Activated CD4-positive, alpha-beta T cell treated with anti-CD3 and anti-CD28 coated beads for 24 hours (primary cell): ENCODE measurements at regions not wholly inside any gene's neighbourhood (a gene's known extent, or its start where the extent isn't known, plus 50 kb on each side); places are given as distances from the start of the nearest gene placed in this dataset.

Experiments used
- DNase-seq, 2 donors: peaks; one replicate each; pipeline ENCODE4 v3.0.0-alpha.2; 2020; ENCODE audit warnings: low read depth in 2 of 2

DNA sequence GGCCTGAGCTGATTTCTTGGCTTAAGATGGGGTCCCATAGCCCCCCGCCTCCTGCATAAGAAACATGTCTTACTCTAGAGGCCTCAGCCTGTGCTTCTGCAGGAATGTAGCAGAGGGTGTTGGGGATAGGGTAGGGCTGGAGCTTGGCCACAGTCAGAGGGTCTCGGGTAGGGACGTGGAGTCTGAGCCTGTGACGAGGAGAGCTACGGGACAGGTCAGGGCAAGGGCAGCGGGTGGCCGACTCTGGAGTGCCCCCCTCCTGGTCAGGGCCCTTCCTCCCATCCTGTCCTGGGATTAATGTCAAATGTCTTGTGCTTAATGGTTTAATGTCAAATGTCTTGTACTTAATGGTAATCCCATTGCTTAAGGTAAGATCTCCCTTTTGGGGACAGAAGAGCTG, 130.4 kb downstream of the GLI2 start:
- DNase-seq: no peak

DNA sequence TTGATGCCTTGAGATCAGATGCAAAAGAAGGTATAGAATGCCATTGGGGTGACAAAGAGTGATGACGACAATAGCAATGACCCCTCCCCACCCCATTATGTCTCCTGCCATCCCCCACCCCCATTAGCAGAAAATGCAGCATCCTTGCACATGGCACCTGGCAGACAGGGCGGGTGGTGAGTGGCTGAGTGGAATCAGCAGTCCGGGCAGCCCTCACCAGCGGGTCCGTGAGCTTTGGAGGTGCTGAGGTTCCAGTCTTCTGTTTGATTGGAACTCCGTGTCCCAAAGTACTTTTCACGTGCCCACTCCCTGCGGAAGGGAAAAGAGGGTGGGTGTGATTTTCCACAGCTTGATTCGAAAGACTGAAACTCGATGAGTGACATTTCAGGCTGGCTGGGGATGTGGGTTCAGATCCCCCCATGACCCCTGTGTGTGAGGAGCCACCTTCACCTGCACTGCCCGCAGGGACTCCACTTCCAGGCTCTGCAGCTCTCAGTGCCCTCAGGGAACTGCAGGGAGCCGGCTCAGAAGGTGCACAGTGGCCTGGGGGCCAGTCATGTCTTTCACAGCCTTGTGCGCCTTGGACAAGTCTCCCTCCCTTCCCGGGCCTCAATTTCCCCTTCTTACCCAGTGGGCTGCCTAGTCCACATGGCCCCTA, 130.9 kb downstream of the GLI2 start:
- DNase-seq: no peak

DNA sequence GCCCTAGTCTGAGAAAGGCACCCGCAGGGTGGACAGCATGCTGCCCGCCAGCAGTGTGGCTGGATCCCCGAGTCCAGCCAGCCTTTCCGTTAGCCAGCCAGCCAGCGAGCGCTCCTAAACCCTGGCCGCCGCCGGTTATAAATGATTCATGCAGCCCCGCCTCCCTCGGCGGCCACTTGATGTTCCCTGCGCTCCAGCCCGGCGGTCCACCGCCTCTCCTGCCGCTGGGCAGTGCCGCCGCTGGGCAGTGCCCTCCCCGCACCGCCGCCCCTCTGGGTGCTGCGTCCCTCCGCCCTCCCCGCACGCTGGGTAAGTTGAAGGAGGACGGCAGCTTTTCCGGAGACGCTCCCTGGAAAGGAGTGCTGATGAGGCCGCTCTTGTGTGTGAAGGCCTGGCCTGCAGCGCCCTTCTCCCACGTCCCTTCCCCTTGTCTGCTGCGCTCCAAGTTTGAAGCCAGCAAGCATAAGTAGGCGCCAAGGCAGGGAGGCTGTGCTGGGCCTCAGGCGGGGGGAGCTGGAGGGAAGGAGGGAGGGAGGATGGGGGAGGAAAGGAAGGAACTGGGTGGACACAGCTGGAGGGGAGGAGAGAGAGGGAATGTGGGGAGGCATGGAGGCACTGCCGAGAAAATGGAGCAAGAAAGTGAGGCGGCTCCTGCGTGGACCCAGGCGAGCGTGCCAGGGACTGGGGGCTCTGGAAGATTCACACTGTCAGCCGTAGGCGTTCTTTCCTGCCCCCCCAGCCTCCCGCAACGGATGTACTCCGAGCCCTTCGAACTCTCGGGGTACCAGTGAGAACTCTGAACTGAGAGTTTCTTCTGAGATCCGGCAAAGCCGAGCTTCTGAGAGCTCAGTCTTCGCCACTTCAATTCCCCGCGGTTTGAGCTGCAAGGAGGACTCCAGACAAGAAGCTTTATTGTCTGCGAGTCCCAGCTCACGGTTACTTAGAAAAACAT, 131.9 kb downstream of the GLI2 start:
- no peak for DNase-seq

DNA sequence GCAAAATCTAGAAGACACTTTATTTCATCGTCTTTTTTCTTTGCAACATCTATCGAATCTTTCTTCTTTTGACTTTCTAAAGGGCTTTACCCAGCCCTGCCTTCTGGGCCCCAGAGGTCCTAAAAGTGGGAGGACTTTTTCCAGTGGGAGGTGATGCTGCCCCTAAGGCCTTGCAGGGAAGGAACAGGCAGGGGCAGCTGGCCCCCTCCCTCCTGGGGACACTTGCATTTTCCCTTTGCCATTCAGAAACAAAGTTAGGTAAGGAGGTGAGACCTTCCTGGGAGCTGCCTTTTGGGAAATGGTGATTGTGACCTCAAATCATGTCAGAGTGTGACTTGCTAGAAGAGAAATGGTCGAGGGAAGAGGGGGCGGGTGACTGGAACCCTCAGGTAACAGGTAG, 132.7 kb downstream of the GLI2 start:
- DNase-seq: no peak

DNA sequence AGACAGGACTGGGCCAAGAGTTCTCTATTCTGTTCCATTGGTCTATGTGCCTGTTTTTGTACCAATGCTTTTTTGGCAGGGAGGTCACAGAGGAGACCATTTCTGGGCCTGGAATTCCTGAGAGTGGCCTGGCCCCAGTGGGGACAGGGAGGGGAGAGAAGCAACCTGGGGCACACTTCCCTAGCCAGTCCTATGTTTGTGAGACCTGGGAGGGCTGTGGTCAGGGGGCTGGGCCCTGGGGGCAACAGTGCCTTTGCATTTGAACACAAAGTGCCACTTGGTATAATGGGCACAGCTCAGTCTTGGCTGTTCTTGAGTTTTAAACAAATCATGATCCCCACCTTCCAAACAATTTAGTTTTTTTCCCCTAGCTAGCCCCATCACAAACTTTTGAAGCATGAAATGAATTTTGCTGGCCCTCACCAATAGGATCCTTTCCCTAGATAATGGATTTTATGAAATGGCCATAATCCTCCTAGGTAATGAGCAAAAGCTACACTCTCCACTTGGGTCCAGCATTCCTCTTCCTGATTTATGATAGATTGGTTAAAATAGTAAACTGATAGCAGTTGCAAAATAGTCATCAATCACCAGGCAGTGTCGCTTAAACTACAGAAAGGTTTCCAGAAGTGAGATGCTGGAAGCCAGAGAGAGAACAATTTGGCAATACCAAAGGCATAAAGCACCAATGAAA, 133.5 kb downstream of the GLI2 start:
- no peak for DNase-seq

DNA sequence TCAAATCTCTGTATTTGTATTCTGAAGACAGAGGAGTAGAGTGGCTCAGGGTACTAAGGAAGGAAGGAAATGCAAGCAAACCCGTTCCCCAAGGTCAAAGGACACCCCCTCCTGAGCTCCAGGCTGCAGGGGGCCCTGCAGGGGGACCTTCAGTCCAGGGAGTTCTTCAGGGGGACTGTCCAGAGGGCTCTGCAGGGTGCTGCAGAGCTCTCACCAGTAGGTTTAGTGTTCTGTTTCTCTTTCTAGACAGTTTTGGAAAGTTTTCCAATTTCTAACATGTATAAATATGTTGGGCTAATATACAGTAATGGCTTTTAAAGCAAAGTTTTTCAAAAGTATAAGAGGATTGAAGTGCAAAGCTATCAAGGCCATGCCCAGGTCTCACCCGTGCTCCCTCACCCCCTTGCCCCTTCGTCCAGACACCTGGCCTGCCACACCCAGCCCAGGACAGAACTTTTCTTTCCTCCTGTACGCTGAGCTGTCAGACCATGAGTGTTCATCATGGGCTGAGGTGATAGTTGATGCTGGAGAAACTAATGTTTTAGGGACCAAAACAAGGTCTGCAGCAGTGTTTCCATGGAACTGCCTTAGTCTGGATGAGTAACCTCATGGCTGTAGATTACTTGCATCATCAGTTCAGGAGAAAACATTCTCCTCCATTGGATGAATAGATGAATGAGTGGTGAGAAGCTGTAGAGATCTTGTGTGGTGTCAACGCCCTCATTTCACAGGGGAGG, 134.2 kb downstream of the GLI2 start:
- DNase-seq: no peak

DNA sequence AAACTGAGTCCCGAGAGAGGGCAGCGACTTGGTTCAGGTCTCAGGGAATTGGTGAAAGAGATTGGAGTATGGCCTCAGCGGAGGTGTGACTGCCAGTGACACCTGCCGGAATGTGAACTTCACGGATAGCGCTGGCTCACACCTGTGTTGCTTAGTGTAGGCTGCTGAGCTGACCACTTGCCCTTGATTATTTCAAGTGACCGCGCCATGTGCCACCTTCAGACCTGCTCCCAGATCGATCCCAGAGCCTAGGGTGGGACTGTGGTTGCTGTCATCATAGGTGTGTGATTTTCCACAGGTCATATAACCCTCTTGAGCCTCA, 134.8 kb downstream of the GLI2 start:
- DNase-seq: no peak

DNA sequence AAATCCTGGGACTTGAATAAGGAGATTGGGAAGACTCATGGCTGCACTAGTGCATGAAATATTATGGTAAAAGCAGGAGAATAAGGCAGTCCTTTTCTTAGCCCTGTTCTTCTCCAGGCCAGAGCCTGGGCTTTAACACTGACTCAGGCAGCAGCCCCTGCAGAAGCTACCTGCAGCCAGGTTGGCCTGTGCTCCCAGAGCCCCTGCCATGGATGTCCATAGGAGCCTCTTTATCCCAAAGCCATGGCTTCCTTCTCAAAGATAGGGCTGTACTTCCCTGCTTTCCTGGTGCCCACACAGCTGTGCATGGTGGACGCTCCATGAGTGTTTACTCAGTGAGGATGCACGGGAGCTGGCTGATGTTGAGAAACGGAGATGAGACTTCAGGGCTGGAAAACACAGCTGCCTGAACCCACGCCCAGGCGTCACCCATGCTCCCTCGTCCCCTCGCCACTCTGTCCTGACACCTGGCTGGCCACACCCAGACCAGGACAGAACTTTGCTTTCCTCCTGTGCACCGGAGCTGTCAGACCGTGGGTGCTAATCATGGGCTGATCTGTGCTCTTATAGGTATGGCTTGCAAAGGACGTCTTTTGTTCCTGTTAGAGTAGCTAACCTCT, 135.5 kb downstream of the GLI2 start:
- DNase-seq: no peak

DNA sequence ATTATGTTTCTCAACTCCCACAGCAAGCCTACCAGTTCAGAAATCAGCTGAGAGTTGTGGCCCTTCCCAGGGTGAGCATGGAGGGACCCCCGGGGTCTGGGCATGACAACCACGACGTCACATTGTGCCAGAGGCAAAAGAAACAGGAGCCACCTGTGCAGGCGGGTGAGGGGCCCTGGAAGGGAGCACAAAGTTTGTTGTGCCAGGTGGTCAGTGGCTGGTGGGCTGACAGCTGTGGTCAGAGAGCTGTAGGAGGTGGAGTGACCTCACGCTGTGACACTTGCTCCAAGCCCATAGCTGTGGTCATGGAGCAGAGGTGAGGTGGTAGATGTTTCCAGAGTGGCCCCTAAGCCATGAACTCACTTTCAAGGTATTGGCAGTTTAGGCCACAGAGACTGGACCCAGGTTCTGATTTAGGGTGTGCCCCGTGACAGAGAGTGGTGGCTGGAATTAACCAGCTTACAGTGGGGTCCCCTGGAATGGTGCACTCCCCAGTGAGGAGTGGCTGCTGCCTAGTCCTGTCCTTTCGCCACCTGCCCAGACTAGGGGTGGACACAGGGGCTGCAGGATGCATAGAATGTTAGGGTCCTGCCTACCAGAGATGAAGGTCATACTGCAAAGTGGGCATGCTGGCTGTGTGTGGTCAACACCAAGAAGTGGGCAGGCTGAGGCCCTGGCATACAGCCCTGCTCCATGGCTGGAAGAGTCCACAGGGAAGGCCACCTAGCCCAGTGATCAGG, 136.4 kb downstream of the GLI2 start:
- DNase-seq: no peak

DNA sequence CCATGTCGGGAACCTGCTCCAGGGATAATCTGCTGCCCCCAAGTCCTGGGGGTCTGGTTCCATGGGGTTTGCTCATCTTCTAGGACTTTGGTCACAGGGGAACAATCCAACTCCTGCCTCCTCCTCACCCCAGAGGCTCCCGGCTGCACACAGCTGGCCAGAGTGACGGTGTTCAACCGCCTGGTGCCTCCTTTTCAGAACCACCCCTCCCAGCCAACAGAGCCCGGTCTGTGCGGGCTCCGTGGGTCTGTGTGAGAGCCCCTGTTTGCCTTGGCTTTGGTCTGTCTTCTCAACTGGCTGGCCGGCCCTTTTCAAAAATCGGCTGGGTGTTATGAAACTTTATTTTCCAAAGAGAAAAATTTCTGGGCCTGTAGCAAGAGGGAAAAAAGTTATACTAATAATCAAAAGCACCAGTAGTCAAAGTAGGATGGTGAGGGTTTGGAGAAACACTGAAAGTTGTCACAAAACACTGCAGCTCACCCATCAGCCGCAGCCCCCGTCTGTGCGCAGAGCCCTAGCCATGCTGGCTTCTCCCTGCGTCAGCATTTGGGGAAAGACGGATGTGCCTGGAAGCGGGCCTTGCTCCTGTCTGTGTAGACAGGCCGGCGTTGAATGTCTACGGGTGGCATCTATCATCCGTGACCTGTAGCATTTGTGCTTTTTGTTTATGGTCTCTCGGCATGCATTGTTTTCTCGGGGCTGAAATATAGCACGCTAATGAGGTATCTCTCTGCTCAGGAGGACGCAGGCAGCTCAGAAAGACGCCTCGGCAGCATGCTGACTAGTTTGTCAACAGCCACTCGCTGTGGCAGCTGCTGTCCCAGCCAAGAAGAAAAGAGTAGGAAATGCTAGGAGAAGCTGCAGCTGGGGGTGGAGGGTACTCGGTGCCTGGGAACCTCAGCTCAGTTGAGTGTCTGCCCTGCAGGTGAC, 138.6 kb downstream of the GLI2 start:
- no peak for DNase-seq

DNA sequence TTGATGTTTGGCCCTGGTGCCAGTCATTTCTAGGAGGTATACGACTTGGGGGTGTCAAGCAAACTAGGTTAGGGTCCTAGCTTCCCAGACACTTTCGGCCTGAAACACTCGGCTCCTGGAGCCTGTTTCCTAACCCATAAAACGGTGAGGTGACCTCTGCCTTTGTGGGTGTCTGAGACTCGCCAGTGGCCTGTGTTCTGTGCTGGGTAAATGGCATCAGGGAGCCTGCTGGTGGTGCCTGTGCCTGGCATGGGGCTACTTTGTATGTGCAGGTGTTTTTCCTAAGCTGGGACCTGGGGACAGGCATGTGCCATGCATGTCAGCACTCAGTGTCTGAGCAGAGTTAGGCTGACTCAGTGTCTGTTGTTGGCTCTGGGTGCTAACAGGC, 139.2 kb downstream of the GLI2 start:
- DNase-seq: no peak

DNA sequence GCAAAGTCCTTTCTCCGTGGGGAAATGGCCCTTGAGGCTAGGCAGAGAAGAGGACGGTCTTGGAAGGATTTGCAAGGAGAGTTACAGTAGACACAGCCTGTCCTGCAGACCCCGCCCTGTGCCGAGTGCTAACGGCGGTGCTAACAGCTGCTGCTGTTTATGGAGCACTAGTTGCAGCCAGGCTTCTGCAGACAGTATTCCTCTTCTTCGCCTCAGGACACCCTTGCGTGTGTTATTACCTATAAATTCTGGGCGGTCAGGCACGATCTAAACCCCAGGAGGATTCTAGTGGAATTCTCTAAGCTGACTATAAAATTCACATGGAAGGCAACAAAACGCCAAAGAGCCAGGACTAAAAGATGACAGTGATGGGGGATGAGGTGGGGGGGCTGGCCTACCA, 139.8 kb downstream of the GLI2 start:
- DNase-seq: no peak

DNA sequence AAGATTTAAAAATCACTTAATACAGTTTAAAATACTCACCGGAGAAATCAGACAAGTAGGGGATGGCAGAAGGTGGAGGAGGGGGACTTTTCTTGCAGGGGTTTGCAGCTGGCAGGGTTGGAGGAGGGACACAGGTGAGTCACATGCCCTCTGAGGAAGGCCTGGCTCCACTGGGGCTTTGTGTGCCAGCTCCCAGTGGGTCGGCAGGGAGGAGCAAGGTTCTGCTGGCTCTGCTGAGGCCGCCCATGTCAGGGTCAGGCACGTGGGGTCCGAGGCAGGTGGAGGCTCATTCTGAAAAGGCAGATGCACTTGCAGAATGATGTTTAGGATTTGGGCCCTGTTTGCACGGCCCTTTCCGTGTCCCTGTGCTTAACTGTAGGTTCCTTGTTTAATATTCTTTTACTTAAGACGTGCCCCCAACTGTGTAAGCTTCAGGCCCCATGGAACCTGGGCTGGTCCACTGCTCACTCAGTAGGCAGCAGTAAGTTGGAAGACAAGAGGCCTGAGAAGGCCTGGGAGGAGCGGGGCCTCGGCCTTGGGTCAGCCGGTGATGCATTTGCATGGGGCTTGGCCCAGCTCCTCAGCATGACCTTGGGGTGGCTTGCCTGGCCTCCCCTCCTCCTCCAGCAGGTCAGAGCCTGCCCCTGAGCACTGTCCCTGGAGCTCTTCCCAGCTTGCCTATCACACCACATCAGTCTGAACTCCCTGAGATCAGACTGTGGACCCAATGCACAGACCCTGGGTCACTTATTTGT, 141.0 kb downstream of the GLI2 start:
- DNase-seq: no peak

DNA sequence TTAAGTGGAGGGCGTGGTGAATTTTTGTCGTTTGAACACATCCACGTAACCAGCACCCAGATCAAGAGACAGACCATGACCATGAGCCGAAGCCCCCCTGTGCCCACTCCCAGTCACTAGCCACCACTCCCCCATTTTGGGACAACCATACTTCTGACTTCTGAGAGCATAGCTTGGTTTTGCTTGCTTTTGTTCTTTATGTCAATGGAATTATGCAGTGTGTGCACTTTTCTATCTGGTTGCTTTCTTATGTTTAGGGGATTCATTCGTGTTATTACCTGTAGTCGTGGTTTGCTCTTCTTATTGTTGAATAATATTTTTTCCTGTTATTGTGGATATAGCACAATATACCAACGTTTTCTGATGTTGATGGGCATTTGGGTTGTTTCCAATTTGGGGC, 141.7 kb downstream of the GLI2 start:
- DNase-seq: no peak

DNA sequence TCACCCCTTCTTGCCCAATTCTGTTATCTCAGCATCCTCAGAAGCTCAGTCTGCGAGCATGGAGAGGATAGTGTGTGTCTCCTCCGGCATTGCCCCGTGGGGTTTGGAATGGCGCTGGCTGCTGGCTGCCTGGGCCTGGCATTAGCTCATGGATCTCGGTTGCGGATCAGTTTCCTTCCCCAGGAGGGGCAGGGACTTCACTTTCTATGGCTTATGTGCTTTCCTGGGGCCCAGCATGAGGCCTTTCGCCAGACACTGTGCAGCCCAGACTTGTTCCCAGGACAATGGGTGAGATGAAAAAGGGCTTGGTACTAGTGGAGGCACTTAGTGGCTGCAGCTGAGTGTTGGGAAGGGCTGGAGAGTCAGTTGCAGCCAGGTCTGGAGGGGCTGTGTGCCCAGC, 143.3 kb downstream of the GLI2 start:
- DNase-seq: no peak

DNA sequence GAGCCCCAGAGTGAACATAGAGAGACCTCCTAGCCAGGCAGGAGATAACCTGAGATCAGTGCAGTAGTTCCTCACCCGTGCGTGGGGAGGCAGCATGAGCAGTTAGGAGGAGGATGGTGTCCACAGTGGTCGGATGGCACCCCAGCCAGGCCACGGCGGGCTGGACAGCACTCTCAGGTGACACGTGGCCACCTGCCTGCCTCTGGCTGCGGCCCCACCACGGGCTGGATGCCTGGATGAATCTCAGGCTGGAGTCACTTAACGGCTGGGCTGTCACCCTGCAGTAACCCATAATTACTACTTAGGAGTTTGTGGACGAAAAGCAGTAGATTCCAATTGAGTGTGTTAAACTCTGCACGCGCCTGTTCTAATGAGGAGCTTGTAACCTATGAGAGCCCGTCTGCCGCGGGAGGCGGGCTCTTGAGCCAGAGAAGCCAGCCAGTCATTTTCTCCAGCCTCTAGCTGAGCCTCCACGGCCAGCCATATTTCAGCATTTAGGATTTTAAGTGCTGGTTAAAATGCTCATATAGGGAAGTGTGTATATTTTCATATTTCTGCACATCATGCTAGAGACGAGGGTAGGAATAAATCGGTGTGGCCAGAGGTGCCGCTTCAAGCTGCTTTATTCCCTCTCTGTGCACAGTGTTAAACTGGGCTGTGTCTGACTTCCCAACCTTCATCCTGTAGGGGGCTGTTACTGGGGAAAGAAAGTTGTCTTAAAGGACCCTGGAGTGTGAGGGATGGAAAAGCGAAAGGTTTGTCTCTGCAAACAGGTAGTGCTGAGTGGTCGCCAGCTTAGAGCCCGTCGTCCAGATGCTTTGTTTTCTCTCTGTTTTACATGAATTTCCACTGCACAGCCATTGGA, 144.0 kb downstream of the GLI2 start:
- DNase-seq: no peak

DNA sequence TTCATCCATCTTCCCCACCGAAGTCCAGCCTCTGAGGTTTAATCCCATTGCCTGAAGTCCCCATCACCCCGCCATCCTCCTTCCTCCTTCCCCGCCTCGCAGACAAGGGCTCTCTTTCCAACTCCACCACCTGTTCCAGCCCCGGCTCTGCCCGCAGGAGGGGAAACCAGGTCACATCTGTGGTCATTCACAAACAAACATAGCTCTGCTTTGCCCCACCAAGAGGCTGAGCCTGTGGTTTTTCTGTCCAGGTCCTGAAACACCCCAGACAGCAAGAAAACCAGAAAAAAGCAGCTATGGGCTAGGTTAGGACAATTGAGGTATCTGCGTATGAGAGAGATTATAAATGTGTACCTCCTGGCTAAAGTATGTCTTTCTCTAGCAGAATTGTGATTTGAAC, 144.7 kb downstream of the GLI2 start:
- no peak for DNase-seq
